SHP77 (cell line): ENCODE measurements at regions not wholly inside any gene's neighbourhood (a gene's known extent, or its start where the extent isn't known, plus 50 kb on each side); places are given as distances from the start of the nearest gene placed in this dataset.

Experiments
- DNase-seq, 2 experiments: peaks; one replicate each; lab custom pipeline; 2025; lab: John Stamatoyannopoulos, UW

DNA sequence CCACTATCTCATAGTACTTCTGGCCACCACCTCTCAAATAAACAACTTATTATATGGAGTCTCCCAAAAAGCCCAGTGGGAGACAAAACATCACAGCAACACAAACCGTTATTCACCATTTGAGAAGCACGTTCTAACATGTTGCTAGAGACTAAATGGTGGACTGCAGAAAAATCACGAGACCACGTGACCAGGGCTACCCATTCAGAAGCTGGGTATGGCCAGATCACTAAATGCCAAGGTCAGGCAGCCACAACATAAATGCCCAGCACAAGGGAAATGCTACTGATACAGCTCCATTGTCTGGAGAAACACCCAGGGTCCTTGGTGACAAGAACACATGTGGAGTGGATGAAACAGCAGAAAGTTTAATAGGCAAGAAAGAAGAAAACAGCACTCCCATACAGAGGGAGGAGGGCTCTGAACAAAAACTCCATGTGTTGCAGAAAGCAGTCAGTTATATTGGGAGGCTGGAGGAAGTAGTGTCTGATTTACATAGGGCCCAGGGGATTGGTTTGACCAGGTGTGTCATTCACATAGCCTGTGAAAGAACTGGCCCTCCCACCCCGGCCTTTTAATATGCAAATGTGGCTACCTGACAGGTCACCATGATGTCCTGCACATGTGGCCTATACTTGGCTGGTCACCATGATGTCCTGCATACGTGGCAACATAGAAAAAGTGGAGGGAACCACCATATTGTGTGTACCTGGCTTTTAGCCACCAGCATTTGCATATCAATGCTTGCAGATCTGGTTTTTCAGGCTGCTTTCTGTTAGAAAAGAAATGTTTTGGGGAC, 97.2 kb downstream of the TRIM36 start:
- DNase-seq, result no peak

DNA sequence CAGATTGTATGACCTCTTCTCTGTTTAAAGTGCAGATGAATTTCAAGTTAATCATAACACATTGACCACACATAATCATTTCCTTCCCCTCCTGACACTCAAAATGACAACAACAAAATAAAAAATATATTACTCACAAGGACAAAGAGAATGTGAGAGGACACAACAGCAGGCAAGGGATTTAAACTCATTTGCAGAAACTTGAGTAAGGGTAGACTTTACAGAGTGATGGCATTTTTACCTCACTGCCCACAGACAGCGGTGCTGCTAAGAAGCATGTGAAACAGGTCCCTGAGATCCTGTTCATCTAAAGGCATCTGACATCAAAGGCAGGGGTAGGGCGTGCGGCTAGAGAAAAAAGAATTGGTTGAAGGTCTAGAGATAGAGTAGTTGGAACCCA, 99.0 kb downstream of the TRIM36 start:
- no peak for DNase-seq

DNA sequence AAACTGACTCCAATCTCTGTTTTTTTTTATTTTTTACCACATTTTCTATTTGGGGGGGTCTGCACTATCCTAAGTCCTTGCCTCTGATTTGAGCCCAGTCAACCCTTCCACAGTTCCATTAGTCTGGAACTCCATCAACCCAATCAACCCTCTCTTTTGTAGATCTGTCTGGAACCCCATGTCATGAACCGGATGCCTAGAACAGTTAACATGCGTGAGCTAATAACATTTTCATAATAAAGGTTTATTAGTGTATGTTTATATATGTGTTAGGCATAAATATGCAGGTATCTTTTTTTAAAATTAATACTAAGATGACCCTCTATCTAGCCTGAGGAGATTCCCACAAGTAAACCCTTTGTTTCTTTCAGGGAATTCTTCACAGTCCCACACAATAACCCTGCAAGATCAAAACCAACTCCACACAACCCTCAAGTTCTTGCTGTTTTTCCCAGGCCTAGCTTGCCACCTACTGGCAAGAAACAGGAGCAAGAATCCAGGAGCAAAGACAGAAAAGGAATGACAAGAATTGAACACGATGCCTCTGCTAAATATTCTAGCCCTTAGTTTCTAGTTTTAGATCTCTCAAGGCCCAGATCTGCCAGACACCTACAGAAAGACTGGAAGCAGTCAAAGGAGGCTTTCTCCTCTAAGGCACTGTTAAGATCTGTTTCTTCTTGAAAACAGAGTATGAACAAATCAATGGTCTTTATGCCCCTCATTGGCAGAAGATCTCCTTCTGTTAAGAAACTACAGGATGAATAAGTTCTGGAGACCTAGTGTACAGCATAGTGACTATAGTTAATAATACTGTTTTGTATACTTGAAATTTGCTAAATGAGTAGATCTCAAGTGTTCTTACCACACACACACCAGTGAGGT, 100.4 kb downstream of the TRIM36 start:
- peak; percentile 36 to 45 for DNase-seq

- peak; percentile 45 to 72 for DNase-seq
Measured at GRCh38 chr5:115068239-115069086, 101.2 kb downstream of the TRIM36 start.

- DNase-seq, result no peak
Measured at GRCh38 chr5:115064380-115064779, 105.3 kb downstream of the TRIM36 start.

DNA sequence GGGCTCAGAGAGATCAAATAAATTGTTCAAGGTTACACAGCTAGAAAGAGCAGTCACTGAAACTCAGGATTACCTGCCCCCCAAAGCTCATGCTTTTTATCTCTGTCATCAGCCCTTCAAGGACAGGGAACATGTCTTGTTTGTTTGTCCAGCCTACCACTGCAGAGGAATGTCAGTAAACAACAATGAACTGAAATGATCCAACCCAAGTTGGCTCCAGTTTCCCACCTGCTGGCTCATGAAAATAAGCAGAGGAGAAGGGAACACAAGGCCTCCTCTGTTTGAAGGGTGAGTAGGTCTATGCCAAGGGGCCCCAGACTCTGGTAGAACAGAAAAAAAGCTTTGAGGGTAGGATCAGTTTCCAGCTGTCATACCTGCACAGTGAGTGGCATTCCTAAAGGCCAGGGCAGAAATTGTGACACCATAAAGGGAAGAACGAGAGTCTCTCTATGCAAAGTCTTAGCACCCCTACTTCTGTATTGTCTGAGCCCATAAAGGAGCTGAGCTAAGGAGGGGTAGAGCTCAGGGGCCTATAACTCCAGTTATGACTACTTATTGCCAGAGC, 115.2 kb downstream of the TRIM36 start:
- no peak for DNase-seq

DNA sequence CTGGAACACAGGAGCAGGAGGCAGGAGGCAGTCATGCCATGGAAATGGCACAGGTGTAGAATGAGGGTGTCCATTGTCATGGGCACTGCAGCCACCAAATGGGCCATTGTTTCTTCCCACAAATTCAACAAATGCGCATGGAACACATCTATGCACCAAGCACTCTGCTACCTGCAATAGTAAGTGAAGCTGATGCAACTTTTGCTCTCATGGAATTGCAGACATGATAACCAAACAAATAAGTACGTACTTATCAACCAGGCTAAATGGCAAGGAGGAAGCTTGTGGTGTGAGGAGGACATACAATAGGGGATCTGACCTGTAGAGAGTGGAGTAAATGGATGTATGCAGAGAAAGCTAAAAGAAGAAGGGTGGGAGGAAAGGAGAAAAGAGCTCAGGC, 116.8 kb downstream of the TRIM36 start:
- DNase-seq, result no peak

DNA sequence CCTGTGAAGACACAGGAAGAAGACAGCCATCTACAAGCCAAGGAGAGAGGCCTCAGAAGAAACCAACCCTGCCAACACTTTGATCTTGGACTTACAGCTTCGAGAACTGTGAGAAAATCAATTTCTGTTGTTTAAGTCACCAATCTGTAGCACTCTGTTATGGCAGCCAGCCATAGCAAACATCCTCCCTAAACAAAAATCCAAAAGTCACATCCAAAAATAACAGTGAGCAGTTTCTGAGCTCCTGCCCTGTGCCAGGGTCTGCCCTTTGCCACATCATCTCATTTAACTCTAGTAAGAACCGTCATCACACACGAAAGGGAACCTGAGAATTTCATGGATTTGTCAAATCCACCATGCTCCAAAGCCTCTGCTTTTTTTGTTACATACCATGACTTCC, 118.8 kb downstream of the TRIM36 start:
- DNase-seq, result no peak

GRCh38 chr5:115033861-115034260, 135.8 kb downstream of the TRIM36 start:
- peak; percentile 39 to 45 for DNase-seq

GRCh38 chr5:115028557-115028956, 141.2 kb downstream of the TRIM36 start:
- DNase-seq, result no peak

DNA sequence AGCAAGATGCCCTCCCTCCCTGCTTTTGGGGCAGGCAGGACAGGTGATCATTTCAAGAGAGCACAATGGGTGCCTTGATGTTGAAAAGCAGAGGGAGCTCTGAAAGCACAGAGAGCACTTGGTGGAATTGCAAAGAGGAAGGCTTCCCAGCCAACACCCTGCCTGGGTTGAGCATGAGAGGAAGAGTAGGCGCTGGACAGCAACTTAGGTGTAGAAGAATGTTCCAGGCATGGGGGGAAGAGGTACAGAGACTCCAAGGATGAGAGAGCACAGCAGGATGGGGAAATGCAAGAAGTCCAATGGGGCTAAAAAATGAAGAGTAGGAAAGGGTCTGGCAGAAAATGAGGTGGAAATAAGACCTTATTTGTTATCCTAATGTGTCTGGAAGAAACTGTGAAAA, 144.8 kb downstream of the TRIM36 start:
- DNase-seq, result no peak

DNA sequence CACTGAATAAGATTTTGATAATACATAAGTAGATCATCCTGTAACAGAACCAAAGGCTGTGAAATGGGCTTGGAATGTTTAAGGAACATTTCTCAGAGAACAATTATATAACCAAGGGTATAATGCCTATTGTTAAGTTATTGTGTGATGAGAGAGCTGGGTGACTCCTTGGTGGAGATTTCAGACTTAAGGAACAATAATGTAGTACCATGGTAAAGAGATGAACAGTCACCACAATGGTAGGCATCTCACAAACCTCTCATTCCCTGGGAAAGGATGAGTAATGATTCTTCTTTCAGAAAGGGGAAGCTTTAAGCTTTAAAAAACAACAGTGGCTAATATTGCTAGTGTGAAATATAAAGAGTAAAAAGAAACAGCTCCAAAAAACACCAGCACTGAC, 147.4 kb downstream of the TRIM36 start:
- DNase-seq, result no peak

DNA sequence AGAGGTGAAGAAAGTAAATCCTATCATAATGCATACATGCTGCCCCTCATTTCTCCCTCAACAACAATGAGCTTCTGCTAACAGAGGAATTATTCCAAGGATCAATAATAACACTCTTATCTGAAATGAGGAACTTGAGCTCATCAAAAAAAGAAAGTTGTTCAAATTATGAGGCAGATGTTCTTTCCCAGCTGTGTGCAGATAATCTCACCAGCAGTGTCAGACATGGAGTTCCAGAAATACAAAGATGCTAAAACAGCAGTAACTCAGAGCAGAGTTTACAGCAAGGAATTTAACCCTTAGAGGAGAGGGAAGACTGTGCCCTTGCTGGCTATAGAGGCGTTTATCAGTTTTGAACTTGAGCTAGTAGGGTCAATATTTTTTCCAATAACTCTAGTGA, 153.1 kb downstream of the TRIM36 start:
- DNase-seq, result no peak

- no peak for DNase-seq
Measured at GRCh38 chr5:114999176-114999575, 170.5 kb downstream of the TRIM36 start.

DNA sequence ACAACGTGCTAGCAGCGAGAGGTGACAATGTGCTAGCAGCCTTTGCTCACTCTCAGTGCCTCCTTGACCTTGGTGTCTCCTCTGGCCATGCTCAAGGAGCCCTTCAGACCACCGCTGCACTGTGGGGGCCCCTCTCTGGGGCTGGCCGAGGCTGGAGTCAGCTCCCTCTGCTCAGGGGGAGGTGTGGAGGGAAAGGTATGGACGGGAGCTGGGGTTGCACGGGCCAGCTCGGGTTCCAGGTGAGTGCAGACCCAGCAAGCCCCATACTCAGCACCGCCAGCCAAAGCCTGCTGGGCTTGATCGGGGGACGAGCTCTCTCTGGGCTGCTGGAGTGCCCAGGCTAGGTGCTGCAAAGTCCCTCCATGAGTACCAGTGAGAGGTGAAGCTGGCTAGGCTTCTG, 180.2 kb downstream of the TRIM36 start:
- DNase-seq, result no peak

DNA sequence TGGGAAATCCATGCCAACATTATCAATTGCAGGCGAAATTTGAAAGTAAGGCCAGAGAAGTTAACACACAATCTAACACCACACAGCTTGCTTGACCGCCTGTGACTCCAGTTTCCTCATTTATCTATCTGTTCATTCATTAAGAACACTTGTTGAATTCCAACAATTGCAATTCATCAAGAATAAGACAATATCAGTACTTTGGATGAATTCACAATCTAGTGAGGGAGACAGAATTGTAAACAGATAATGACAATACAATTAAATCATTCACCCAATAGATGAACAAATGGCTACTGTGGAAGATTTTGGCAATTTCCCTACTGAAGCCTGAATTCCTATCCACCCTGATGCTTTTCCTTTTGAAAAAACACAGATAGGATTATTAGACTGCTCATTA, 181.6 kb downstream of the TRIM36 start:
- DNase-seq, result no peak

GRCh38 chr5:114984796-114985195, 184.9 kb downstream of the TRIM36 start:
- no peak for DNase-seq

DNA sequence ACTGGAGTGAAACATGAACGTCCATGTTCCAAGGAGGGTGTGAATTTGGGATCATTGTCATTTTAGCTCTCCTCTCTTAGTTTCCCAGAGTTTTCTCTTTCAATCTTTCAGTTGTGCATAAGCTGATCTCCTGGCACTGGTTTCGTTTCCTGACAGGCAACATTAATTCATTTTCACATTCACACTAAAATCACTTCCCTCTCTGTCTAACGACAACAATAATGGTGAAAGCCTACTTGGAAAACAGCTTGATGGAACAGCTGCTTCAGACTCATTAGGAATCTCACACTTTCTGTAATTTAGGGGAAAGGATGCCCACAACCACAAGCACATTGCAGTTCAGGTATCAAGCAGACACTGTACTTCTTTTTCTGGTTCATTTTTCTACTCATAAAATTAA, 188.6 kb downstream of the TRIM36 start:
- DNase-seq, result no peak

DNA sequence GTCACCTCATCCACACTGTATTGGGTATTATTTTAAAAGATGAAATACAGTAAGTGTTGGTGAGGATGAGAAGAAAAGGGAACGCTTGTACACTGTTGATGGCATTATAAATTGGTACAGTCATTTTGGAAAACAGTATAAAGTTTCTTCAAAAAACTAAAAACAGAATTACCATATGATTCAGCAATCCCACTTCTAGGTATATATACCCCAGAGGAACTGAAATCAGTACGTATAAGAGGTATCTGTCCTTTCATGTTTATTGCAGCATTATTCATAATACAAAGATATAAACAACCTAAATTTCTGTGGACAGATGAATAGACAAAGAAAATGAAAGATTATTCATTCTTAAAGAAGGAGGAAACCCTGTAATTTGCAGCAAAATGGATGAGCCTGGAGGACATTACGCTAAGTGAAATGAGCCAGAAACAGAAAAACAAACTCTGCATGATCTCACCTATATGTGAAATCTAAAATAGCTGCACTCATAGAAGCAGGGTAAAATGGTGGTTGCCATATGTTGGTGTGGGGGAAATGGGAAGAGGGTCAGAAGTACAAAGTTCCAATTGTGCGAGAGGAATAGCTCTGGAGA, 191.6 kb downstream of the TRIM36 start:
- DNase-seq, result no peak

- no peak for DNase-seq
Measured at GRCh38 chr5:114969482-114969881, 200.2 kb downstream of the TRIM36 start.

DNA sequence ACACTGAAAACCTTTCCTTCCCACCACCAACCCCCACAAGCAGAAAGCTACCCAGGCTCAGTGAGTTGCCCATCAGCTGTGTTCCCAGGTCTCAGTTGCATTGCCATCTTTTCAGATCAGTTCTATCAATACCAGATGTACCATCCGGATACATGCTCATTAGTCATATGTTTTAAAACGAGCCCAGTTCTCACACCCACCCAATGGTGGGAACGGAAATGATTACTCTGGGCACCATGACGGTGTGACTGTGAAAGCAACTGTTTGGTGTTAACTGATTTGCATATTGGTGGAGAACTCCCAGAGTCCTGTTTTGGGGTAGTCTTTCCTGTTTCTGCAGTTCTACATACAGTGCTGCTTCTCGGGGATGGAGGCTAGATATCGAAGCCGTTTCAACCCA, 212.3 kb downstream of the TRIM36 start:
- no peak for DNase-seq

DNA sequence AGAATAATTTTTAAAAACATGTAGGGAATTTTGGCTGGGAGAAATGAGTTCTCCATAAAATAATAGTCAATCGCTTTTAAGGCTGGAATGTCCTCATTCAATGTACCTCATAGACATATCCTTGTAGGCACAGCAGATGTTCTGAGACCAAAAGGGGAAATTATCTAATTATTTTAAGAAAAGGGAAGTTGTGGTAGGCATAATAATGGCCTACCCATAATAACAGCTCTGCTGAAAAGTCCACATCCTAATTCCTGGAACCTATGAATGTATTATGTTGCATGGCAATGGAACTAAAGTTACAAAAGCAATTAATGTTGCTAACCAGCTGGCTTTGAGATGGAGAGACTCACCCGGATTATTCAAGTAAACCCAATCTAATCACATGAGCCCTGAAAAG, 216.1 kb downstream of the TRIM36 start:
- DNase-seq, result no peak
